Nephron progenitor cell (in vitro differentiated cells): ENCODE measurements at regions not wholly inside any gene's neighbourhood (a gene's known extent, or its start where the extent isn't known, plus 50 kb on each side); places are given as distances from the start of the nearest gene placed in this dataset.

Experiments used
- DNase-seq: peaks from one replicate; pipeline ENCODE4 v3.0.0; 2021
- H3K27ac Mint-ChIP-seq: 2 replicates; pipeline ENCODE4 v1.8.0; 2021; ENCODE audit warnings: mild to moderate bottlenecking, moderate library complexity, mixed read lengths
- H3K27me3 Mint-ChIP-seq: 2 replicates; pipeline ENCODE4 v1.8.0; 2021; ENCODE audit warnings: mild to moderate bottlenecking, low read depth, mixed read lengths; ENCODE audit not compliant: poor library complexity
- H3K36me3 Mint-ChIP-seq: 2 replicates; pipeline ENCODE4 v1.8.0; 2021; ENCODE audit warnings: low read depth, mixed read lengths
- H3K4me1 Mint-ChIP-seq: 2 replicates; pipeline ENCODE4 v1.8.0; 2021; ENCODE audit warnings: mixed read lengths
- H3K4me3 Mint-ChIP-seq: 2 replicates; pipeline ENCODE4 v1.8.0; 2021; ENCODE audit warnings: mild to moderate bottlenecking, moderate library complexity, mixed read lengths
- H3K9me3 Mint-ChIP-seq: 2 replicates; pipeline ENCODE4 v1.8.0; 2021; ENCODE audit warnings: mild to moderate bottlenecking, moderate library complexity, mixed read lengths
- TF ChIP-seq, protein P1 (sequence below): fragments of 200-600 bp; sonication (generic); IDR thresholded peaks from 2 replicates; pipeline ENCODE4 v1.5.0; 2021; ENCODE audit warnings: antibody characterized with exemption

DNA sequence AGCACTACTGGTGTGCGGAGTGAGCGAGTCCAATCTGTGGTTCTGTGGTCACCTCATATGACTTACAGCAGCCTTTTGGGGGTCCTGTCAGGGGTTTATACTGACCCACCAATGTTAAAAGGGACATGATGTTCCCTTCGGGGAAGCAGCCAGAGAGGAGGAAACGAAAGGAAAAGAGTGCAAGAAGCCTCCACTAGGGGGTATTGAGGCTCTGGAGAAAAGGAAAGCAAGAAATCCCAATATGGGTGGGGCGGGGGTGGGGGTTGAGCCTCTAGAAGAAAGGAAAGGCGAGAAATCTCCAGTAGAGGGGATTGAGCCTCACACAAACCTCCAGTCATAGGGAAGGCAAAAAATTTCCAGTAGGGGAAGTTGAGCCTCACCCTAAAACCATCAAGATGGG, 249.3 kb upstream of the ECI2 start:
- peaks cover 50% of the 10 kb centered on the region for H3K4me1 Mint-ChIP-seq
- no peak for DNase-seq
- TF ChIP-seq, protein P1, sequence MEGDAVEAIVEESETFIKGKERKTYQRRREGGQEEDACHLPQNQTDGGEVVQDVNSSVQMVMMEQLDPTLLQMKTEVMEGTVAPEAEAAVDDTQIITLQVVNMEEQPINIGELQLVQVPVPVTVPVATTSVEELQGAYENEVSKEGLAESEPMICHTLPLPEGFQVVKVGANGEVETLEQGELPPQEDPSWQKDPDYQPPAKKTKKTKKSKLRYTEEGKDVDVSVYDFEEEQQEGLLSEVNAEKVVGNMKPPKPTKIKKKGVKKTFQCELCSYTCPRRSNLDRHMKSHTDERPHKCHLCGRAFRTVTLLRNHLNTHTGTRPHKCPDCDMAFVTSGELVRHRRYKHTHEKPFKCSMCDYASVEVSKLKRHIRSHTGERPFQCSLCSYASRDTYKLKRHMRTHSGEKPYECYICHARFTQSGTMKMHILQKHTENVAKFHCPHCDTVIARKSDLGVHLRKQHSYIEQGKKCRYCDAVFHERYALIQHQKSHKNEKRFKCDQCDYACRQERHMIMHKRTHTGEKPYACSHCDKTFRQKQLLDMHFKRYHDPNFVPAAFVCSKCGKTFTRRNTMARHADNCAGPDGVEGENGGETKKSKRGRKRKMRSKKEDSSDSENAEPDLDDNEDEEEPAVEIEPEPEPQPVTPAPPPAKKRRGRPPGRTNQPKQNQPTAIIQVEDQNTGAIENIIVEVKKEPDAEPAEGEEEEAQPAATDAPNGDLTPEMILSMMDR, result no peak
- H3K9me3 Mint-ChIP-seq, result peaks cover 52% of the 10 kb centered on the region
- H3K27me3 Mint-ChIP-seq, result peaks cover 14% of the 10 kb centered on the region
- H3K36me3 Mint-ChIP-seq, result peaks cover 10% of the 10 kb centered on the region
- peak overlapping the region; percentile 5 for H3K4me3 Mint-ChIP-seq
- H3K27ac Mint-ChIP-seq, result peak overlapping the region; percentile 76

DNA sequence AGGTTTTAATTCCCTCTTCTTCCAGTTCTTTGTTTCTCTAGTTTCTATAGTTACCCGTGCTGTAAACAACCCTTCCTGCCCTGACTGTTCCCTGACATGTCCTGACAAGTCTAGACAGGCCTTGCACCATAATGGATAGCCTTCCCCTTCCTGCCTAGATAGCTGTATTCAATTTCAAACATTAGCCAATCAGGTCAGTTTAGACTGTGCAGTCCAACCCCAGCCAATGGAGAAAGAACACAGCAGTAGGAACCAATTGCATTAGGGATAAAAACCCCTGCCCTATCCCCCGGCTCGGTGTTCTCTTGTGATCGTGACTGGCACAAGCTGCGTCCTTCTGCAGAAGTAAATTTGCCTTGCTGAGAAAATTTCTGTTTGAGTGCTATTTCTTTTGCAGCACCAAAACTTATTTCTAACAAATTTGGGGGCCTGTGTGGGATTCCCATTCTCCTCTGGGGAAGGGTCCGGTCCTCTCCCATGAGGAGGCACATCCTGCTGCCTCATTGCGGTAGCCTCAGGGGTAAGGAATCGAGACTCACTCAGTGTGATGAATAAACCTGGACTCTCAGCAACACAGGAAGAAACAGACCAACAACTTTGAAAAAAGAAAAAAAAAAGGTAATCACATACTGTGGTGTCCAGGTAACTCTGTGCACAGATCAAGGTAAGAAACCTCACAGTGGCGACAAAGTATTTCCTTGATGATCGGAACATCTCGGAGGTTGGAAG, 248.7 kb upstream of the ECI2 start:
- peak overlapping the region; percentile 5 for H3K4me3 Mint-ChIP-seq
- H3K36me3 Mint-ChIP-seq, result peaks cover 10% of the 10 kb centered on the region
- TF ChIP-seq, protein P1, result no peak
- H3K4me1 Mint-ChIP-seq, result peaks cover 52% of the 10 kb centered on the region
- peaks cover 15% of the 10 kb centered on the region for H3K27me3 Mint-ChIP-seq
- H3K27ac Mint-ChIP-seq, result peak overlapping the region; percentile 76
- no peak for DNase-seq
- peaks cover 52% of the 10 kb centered on the region for H3K9me3 Mint-ChIP-seq

DNA sequence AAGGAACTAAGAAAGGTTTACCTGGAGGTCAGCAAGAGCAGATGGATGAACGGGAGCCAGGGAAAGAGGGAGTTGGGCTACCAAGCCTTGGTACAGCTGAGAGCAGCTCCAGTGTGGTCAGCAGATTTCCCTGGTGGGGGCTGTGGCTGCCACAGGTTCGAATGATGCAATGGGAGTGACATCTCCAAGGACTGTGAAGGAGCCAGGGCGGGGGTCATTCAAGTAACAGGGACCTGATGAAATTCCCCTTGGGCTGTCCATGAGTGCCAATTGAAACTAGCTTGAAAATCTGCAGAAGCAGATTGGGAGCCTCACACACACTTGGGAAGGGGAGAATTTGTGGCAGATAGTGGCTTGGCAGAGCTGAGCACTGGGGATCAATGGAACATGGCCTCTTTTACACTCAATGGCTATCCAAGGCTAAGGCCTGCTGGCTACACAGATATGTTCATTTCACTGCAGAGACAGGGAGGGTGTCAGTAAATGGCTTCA, 247.0 kb upstream of the ECI2 start:
- Mint-ChIP-seq H3K36me3 (peaks cover 10% of the 10 kb centered on the region), H3K4me3 (peak overlapping the region; percentile 20), H3K27ac (peak overlapping the region; percentile 90), H3K27me3 (peaks cover 18% of the 10 kb centered on the region), H3K4me1 (peaks cover 56% of the 10 kb centered on the region), H3K9me3 (peaks cover 48% of the 10 kb centered on the region)
- no peak for DNase-seq
- TF ChIP-seq, protein P1, result no peak

DNA sequence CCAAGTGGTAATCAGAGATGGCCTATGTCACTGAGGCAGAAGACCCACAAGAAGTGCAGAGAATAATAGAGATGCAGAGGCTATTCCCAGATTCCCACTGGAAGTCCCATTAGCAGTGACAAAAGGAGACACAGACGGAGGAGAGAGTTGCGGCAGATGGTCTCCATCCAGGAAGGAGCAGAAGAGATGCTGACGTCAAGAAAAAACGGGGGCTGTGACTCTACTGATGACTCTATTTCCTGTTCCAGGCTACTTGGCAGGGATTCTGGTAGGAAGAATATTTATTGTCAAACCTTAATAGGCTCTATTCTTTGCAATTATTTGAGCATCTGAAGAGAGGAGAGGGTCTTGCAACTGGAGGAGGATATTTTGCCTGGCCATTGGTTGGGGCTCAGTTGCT, 246.0 kb upstream of the ECI2 start:
- Mint-ChIP-seq H3K4me1 (peaks cover 64% of the 10 kb centered on the region), H3K36me3 (peaks cover 10% of the 10 kb centered on the region), H3K9me3 (peaks cover 48% of the 10 kb centered on the region), H3K27ac (no peak overlapping the region), H3K27me3 (peaks cover 18% of the 10 kb centered on the region), H3K4me3 (no peak overlapping the region)
- TF ChIP-seq, protein P1, result no peak
- DNase-seq, result no peak

DNA sequence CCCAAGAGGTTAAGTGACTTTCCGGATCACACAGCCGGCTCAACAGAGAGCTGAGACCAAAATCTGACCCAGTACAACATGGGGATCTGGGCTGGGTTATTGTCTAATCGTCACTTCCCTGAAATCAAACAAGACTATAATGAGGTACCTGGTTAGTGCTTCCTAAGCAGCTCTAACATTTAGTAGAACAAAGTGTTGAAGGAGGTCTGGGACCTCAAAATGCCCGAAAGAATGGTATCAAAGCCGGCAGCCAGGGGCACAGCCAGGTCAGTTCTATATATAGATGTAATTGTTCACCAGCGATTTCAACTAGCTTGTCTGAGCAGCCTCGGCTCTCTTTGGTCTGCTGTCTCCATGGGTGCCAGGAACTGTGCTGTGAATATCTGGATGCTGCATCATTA, 245.5 kb upstream of the ECI2 start:
- DNase-seq, result no peak
- H3K36me3 Mint-ChIP-seq, result peaks cover 10% of the 10 kb centered on the region
- H3K9me3 Mint-ChIP-seq, result peaks cover 47% of the 10 kb centered on the region
- peaks cover 64% of the 10 kb centered on the region for H3K4me1 Mint-ChIP-seq
- no peak overlapping the region for H3K4me3 Mint-ChIP-seq
- peaks cover 23% of the 10 kb centered on the region for H3K27me3 Mint-ChIP-seq
- TF ChIP-seq, protein P1, result no peak
- no peak overlapping the region for H3K27ac Mint-ChIP-seq

DNA sequence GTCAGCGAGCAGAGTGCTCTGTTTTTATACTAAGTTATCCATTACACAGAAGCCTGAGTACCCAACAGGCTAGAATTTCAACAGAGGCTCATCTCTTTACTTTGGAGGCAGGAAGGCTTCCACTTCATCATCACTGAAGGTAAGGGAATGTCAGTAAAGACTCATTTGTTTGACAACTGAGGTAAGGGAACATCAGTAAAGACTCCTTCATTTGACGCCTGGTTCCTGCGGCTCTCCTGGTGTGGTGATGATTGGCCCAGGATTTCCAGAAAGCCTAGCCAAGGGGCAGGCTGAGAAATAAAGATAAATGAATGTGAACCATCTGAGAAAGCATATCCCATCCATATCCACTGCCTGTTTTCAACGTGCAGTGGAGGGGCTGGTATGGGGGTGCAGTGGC, 244.6 kb upstream of the ECI2 start:
- H3K4me1 Mint-ChIP-seq, result peaks cover 59% of the 10 kb centered on the region
- peaks cover 38% of the 10 kb centered on the region for H3K9me3 Mint-ChIP-seq
- TF ChIP-seq, protein P1, result no peak
- no peak for DNase-seq
- peaks cover 23% of the 10 kb centered on the region for H3K27me3 Mint-ChIP-seq
- no peak overlapping the region for H3K4me3 Mint-ChIP-seq
- no peak overlapping the region for H3K27ac Mint-ChIP-seq
- H3K36me3 Mint-ChIP-seq, result peaks cover 10% of the 10 kb centered on the region
